ENCODE measurements at regions not wholly inside any gene's neighbourhood (a gene's known extent, or its start where the extent isn't known, plus 50 kb on each side); places are given as distances from the start of the nearest gene placed in this dataset.

GRCh38 chr9:121550041-121550440 lies 50.4 kb upstream of the GGTA1 start:
- TF ChIP-seq CTCF (IDR thresholded peaks at IDR 0.05; ENCODE audit: poor library complexity, severe bottlenecking) = no peak
- TF ChIP-seq EP300 (conservative IDR thresholded peaks at IDR 0.05; ENCODE audit: poor library complexity, severe bottlenecking) = no peak
- no peak for TF ChIP-seq SMC3 (conservative IDR thresholded peaks at IDR 0.05; ENCODE audit: poor library complexity)
- no peak for TF ChIP-seq EZH2 (IDR thresholded peaks at IDR 0.05; ENCODE audit: borderline replicate concordance, insufficient read depth, low read length, poor library complexity, severe bottlenecking)
